ENCODE measurements at regions not wholly inside any gene's neighbourhood (a gene's known extent, or its start where the extent isn't known, plus 50 kb on each side); places are given as distances from the start of the nearest gene placed in this dataset.

- TF ChIP-seq, protein P1, sequence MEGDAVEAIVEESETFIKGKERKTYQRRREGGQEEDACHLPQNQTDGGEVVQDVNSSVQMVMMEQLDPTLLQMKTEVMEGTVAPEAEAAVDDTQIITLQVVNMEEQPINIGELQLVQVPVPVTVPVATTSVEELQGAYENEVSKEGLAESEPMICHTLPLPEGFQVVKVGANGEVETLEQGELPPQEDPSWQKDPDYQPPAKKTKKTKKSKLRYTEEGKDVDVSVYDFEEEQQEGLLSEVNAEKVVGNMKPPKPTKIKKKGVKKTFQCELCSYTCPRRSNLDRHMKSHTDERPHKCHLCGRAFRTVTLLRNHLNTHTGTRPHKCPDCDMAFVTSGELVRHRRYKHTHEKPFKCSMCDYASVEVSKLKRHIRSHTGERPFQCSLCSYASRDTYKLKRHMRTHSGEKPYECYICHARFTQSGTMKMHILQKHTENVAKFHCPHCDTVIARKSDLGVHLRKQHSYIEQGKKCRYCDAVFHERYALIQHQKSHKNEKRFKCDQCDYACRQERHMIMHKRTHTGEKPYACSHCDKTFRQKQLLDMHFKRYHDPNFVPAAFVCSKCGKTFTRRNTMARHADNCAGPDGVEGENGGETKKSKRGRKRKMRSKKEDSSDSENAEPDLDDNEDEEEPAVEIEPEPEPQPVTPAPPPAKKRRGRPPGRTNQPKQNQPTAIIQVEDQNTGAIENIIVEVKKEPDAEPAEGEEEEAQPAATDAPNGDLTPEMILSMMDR (IDR thresholded peaks at IDR 0.05; ENCODE audit: low read depth, low read length): no peak
- no peak for TF ChIP-seq EZH2phosphoT487 (IDR thresholded peaks at IDR 0.05; ENCODE audit: low read depth)
Observed at GRCh38 chrY:8063973-8064372, 1152.4 kb upstream of the AMELY start.

All from OCI-LY3 (cell line).